NCI-H2196 (cell line): ENCODE measurements at regions not wholly inside any gene's neighbourhood (a gene's known extent, or its start where the extent isn't known, plus 50 kb on each side); places are given as distances from the start of the nearest gene placed in this dataset.
"Not testable (repeated sequence)": the region's sequence is repeated elsewhere in the genome, so short reads cannot be mapped to it uniquely, and the experiment has no call there.

Experiments used
- DNase-seq: peaks from one replicate; lab custom pipeline; 2025; ENCODE audit not compliant: unreplicated experiment; lab: John Stamatoyannopoulos, UW

DNA sequence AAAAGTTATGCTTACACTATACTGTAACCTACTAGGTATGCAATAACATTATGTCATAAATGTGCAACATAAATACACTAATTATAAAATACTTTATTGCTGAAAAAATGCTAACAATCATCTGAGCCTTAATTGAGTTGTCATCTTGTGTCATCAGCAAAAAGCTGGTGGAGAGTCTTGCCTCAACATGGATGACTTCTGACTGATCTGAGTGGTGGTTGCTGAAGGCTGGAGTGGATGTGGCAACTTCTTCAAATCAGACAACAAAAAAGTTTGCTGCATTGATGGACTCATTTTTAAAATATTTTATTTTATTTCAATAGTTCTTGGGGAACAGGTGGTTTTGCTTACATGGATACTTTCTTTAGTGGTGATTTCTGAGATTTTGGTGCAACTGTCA, 93.9 kb upstream of the AMN1 start:
- DNase-seq: no peak

DNA sequence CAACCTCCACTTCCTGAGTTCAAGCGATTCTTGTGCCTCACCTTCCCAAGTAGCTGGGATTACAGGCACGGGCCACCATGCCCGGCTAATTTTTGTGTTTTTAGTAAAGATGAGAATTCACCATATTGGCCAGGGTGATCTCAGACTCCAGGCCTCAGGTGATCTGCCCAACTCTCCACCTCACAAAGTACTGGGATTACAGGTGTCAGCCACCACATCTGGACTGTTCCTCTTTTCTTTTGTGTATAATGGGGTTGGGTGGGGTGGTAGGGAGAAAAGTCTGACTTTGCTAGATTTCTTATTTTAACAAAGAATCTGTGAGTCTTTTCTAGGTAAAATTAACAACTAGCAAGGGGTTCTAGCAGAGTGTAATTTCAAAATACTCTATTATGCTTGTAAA, 92.7 kb upstream of the AMN1 start:
- DNase-seq: no peak

- no peak for DNase-seq
Observed at GRCh38 chr12:31820832-31821231, 92.0 kb upstream of the AMN1 start.

DNA sequence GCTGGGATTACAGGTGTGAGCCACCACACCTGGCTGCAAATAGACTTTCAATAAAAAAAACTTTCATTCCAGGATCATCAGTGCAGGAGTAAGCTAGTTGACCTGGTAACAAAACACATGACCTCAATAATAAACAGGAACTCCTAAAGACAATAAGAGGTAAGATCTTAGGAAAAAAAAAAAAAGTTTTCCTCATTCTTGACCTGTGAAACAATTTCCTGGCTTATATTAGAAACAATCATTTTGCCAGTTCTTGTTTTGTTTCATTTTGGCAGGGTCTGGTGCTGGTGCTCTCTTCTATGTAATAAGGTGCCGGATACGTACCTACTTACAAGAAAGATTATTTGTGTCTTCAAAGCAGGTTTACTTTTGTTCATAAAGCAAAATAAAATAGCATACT, 90.6 kb upstream of the AMN1 start:
- no peak for DNase-seq

GRCh38 chr12:31818623-31819268, 89.9 kb upstream of the AMN1 start:
- DNase-seq: no peak

DNA sequence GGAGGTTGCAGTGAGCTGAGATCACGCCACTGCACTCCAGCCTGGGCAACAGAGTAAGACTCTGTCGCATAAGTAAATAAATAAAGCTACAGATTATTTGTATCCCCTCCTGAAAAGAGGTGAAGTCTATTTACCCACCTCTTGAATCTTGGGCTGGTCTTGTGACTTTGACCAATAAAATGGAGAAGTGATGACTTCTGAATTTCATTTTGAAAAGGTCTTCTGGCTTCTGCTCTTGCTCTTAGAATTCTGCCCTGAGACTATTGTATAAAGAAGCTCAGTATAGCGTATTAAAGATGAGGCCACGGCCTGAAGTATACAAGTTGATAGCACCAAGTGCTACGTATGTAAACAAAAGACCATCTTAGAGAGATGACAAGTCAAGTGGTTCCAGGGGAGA, 88.3 kb upstream of the AMN1 start:
- no peak for DNase-seq

DNA sequence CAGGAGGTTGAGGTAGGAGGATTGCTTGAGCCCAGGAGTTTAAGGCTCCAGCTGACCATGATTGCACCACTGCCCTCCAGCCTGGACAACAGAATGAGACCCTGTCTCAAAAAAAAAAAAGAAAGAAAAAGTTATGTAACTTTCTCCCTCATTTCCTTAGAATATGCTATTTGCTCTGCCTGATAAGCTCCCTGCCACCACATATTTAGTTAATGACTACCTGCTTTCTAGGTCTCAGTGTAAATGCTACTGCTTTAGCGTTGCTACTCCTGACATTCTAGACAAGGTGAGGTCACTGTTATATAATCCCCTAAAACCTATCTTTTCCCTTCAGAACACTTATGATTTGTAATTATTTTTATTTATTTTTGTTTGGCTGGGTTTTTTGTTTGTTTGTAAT, 86.3 kb upstream of the AMN1 start:
- DNase-seq: no peak

DNA sequence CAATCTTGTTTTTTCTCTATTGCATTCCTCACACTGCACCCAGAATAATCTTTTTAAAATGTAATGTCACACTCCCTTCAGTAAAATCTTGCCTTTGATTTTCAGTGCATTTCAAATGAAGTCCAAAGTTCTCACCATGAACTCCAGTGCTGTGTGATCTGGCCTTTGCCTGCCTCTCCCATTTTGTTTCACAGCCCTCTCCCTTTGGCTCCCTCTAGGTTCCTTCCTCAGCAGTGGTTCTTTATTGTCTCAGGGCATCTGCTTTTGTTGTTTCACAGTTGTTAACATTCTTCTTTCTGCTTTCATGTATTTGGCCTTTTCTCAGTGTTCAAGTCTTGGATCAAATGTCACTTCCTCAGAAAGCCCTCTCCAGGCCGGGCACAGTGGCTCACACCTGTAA, 84.5 kb upstream of the AMN1 start:
- no peak for DNase-seq

GRCh38 chr12:31807773-31808097, 78.9 kb upstream of the AMN1 start:
- DNase-seq: no peak

DNA sequence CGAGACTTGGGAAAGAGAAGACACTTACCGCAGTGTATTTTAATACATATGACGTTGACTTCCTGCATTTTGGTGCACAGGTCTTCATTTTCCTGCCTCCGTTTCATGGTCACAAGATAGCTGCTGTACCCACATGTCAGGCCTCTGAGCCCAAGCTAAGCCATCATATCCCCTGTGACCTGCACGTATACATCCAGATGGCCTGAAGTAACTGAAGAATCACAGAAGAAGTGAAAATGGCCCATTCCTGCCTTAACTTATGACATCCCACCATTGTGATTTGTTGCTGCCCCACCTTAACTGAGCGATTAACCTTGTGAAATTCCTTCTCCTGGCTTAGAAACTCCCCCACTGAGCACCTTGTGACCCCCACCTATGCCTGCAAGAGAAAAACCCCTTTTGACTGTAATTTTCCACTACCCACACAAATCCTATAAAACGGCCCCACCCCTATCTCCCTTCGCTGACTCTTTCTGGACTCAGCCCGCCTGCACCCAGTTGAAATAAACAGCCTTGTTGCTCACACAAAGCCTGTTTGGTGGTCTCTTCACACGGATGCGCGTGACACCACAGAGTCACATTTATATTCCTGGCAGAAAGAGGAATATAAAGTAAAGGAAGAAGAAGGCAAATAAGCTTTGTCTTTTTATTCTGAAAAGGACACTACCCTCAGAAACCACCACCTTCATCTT, 78.4 kb upstream of the AMN1 start:
- not testable (repeated sequence) for DNase-seq

DNA sequence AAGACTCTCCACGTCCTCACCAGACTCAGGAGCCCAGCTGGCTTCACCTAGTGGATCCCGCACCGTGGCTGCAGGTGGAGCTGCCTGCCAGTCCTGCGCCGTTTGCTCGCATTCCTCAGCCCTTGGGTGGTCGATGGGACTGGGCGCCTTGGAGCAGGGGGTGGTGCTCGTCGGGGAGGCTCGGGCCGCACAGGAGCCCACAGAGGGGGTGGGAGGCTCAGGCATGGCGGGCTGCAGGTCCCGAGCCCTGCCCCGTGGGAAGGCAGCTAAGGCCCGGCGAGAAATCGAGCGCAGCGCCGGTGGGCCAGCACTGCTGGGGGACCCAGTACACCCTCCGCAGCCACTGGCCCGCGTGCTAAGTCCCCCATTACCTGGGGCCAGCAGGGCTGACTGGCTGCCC, 76.9 kb upstream of the AMN1 start:
- DNase-seq: not testable (repeated sequence)

DNA sequence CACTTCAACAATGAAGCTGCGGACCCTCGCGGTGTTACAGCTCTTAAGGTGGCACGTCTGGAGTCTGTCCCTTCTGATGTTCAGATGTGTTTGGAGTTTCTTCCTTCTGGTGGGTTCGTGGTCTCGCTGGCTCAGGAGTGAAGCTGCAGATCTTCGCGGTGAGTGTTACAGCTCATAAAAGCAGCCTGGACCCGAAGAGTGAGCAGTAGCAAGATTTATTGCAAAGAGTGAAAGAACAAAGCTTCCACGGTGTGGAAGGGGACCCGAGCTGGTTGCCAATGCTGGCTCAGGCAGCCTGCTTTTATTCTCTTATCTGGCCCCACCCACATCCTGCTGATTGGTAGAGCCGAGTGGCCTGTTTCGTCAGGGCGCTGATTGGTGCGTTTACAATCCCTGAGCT, 75.9 kb upstream of the AMN1 start:
- not testable (repeated sequence) for DNase-seq

GRCh38 chr12:31804185-31804504, 75.3 kb upstream of the AMN1 start:
- no peak for DNase-seq

DNA sequence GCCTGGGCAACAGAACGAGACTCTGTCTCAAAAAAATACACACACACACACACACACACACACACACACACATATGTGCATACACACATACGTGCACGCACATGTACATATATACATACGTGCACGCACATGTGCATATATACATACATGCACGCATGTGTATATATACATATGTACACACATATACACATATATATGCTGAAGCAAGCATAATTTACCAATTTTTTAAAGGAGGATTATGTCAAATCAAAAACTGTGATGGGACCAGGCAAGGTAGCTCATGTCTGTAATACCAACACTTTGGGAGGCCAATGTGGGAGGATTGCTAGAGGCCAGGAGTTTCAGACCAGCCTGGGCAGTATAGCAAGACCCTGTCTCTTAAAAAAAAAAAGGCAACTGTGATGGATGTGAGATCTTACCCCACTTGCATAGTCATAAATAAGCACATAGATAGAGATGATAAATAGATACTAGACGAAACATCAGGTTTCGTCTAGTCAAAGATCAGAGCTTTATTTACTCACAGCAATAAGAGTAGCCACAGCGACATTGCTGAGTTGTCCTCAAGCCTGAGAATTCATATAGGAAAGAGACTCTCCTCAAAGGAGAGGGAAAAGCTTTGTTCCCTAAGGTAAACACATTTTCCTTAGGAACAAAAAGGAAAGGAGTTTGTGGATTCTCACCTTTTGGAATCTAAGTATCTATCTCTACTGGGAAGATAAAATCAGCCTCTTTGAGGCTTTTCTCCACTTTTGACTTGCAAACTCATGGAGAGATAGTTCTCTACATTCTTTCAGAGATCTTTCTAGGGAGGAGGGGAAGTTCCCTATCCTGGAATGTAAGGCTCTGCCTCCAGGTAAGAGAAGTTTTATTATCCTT, 74.7 kb upstream of the AMN1 start:
- no peak for DNase-seq

- DNase-seq: no peak
Observed at GRCh38 chr12:31801872-31802271, 73.1 kb upstream of the AMN1 start.

GRCh38 chr12:31797230-31797872, 68.5 kb upstream of the AMN1 start:
- DNase-seq: no peak

GRCh38 chr12:31796270-31796951, 67.6 kb upstream of the AMN1 start:
- no peak for DNase-seq

GRCh38 chr12:31794745-31795144, 65.9 kb upstream of the AMN1 start:
- no peak for DNase-seq

DNA sequence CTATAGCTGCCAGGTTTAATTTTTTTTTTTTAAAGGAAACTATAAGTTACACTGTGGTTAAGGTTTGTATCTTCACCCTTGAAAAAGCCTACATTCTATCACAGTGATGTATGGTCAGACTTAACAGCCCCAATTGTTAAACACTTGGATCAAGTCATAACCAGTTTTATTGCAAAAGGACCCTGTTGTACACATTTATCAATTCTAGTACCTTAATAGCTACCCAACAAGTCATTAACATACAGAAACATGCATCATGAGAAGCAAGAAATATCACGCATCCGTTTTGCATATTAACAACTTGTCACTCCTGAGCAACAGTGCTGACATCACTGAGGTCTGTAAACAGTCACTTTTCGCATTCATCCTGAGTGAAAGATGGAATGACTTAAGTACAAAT, 62.4 kb upstream of the AMN1 start:
- DNase-seq: not testable (repeated sequence)

GRCh38 chr12:31790759-31791158, 61.9 kb upstream of the AMN1 start:
- DNase-seq: no peak

- no peak for DNase-seq
Observed at GRCh38 chr12:31785318-31785717, 56.5 kb upstream of the AMN1 start.
